NT2/D1 (cell line): ENCODE measurements at regions not wholly inside any gene's neighbourhood (a gene's known extent, or its start where the extent isn't known, plus 50 kb on each side); places are given as distances from the start of the nearest gene placed in this dataset.

ENCODE experiments used
- SUZ12 ChIP-seq: IDR thresholded peaks from 2 replicates; pipeline ENCODE4 v1.6.1; 2011; ENCODE audit not compliant: insufficient read length, insufficient read depth; ENCODE audit errors: extremely low read depth
- YY1 ChIP-seq: IDR thresholded peaks from 2 replicates; pipeline ENCODE4 v1.6.1; 2011; ENCODE audit not compliant: insufficient read length, insufficient read depth
- ZNF274 ChIP-seq: IDR thresholded peaks from 2 replicates; pipeline ENCODE4 v1.6.1; 2011; ENCODE audit warnings: mild to moderate bottlenecking, low read depth, low read length

DNA sequence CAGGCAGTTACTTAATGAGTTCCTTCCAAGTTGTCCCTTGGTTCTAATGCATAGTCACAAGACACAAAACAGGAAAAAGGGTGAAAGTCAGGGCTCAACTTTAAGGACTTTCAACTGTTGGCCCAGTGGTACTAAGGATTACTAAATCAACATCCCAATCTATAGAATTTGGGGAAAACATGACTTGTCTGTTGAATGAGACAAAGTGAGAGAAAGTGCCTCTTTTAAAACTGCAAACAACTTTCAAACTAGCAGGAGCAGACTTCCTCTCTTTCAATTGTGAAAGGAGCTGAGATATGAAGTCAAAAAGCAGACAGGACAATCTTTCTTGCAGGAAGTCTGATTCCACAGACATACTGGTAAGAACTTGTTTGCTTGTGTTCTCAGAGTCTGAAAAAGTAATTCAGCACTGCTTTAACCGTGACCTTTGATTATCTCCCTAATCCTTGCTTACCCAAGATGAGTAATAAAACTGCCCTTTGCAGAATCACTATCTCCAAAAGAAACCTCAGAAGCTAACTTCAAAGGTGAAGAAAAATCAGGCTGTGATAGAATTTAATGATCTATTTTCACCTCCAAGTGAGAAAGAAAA, 960.7 kb upstream of the RAG2 start:
- TF ChIP-seq ZNF274 (no peak), SUZ12 (no peak), YY1 (no peak)
